SK-N-SH treated with all-trans-retinoic acid at 6 μM for 48 hours (cell line): ENCODE measurements at regions not wholly inside any gene's neighbourhood (a gene's known extent, or its start where the extent isn't known, plus 50 kb on each side); places are given as distances from the start of the nearest gene placed in this dataset.
"Not testable (repeated sequence)": the region's sequence is repeated elsewhere in the genome, so short reads cannot be mapped to it uniquely, and the experiment has no call there.

Source experiments
- ATAC-seq: fragments of 200-7000 bp; cut with Tn5 transposase; 3 replicates; pipeline ENCODE4 v1.9.1; 2020; ENCODE audit warnings: mild to moderate bottlenecking, moderate library complexity
- ARNTL ChIP-seq: fragments of 450-650 bp; formaldehyde crosslinking; IDR thresholded peaks from 2 replicates; pipeline ENCODE4 v1.5.0; 2020; ENCODE audit warnings: low read depth, mild to moderate bottlenecking, moderate library complexity, borderline replicate concordance
- BACH2 ChIP-seq: fragments of 250-450 bp; sonication (Bioruptor Pico); IDR thresholded peaks from 2 replicates; pipeline ENCODE4 v1.9.0; 2021; ENCODE audit warnings: mild to moderate bottlenecking, borderline replicate concordance
- CSDC2 ChIP-seq: fragments of 250-450 bp; sonication (Bioruptor Pico); IDR thresholded peaks from 2 replicates; pipeline ENCODE4 v1.5.0; 2020; ENCODE audit warnings: mild to moderate bottlenecking, moderate library complexity
- ESRRG ChIP-seq: fragments of 250-450 bp; sonication (Bioruptor Pico); IDR thresholded peaks from 2 replicates; pipeline ENCODE4 v1.6.1; 2021; ENCODE audit warnings: mild to moderate bottlenecking
- GLIS3 ChIP-seq: fragments of 250-450 bp; sonication (Bioruptor Pico); IDR thresholded peaks from 2 replicates; pipeline ENCODE4 v1.5.0; 2020; ENCODE audit warnings: mild to moderate bottlenecking, moderate library complexity
- ISL1 ChIP-seq: fragments of 250-450 bp; sonication (Bioruptor Pico); IDR thresholded peaks from 2 replicates; pipeline ENCODE4 v2.1.2; 2022; ENCODE audit warnings: mild to moderate bottlenecking, moderate library complexity
- OSR1 ChIP-seq: fragments of 250-450 bp; sonication (Bioruptor Pico); IDR thresholded peaks from 2 replicates; pipeline ENCODE4 v1.8.0; 2022; ENCODE audit warnings: moderate library complexity, mild to moderate bottlenecking, inconsistent platforms
- PPARA ChIP-seq: fragments of 250-450 bp; sonication (Bioruptor Pico); IDR thresholded peaks from 2 replicates; pipeline ENCODE4 v1.5.0; 2020; ENCODE audit warnings: mild to moderate bottlenecking, borderline replicate concordance
- RARB ChIP-seq: fragments of 250-450 bp; sonication (Bioruptor Pico); IDR thresholded peaks from 2 replicates; pipeline ENCODE4 v1.8.0; 2021; ENCODE audit warnings: mild to moderate bottlenecking, moderate library complexity
- SNAI2 ChIP-seq: fragments of 250-450 bp; sonication (Bioruptor Pico); IDR thresholded peaks from 2 replicates; pipeline ENCODE4 v1.5.0; 2020; ENCODE audit warnings: mild to moderate bottlenecking, moderate library complexity
- TCF4 ChIP-seq: fragments of 250-450 bp; sonication (Bioruptor Pico); IDR thresholded peaks from 2 replicates; pipeline ENCODE4 v1.8.0; 2021; ENCODE audit warnings: mild to moderate bottlenecking, moderate library complexity, borderline replicate concordance
- TOX ChIP-seq: fragments of 250-450 bp; sonication (Bioruptor Pico); IDR thresholded peaks from 2 replicates; pipeline ENCODE4 v1.8.0; 2021; ENCODE audit warnings: mild to moderate bottlenecking, moderate library complexity, borderline replicate concordance
- ZC3H10 ChIP-seq: fragments of 250-450 bp; sonication (Bioruptor Pico); IDR thresholded peaks from 2 replicates; pipeline ENCODE4 v1.5.1; 2021; ENCODE audit warnings: mild to moderate bottlenecking, moderate library complexity
- ZFP3 ChIP-seq: fragments of 250-450 bp; sonication (Bioruptor Pico); IDR thresholded peaks from 2 replicates; pipeline ENCODE4 v1.5.0; 2020; ENCODE audit warnings: mild to moderate bottlenecking, moderate library complexity
- ZFP30 ChIP-seq: fragments of 450-650 bp; formaldehyde crosslinking; IDR thresholded peaks from 2 replicates; pipeline ENCODE4 v1.5.0; 2022; ENCODE audit warnings: mild to moderate bottlenecking, moderate library complexity
- ZNF565 ChIP-seq: fragments of 450-650 bp; formaldehyde crosslinking; conservative IDR thresholded peaks from 2 replicates; pipeline ENCODE4 v1.5.0; 2020; ENCODE audit warnings: low read depth, mild to moderate bottlenecking, moderate library complexity
- ZNF70 ChIP-seq: fragments of 450-650 bp; formaldehyde crosslinking; IDR thresholded peaks from 2 replicates; pipeline ENCODE4 v1.5.0; 2020; ENCODE audit warnings: mild to moderate bottlenecking, moderate library complexity
- ZNF8 ChIP-seq: fragments of 450-650 bp; formaldehyde crosslinking; IDR thresholded peaks from 2 replicates; pipeline ENCODE4 v1.5.0; 2020; ENCODE audit warnings: mild to moderate bottlenecking, moderate library complexity
- TF ChIP-seq, protein P1 (sequence below): fragments of 250-450 bp; sonication (Bioruptor Pico); IDR thresholded peaks from 2 replicates; pipeline ENCODE4 v1.5.1; 2020; ENCODE audit warnings: low read depth, mild to moderate bottlenecking, moderate library complexity
- TF ChIP-seq, protein P2 (sequence below): fragments of 250-450 bp; sonication (Bioruptor Pico); IDR thresholded peaks from 2 replicates; pipeline ENCODE4 v1.8.0; 2020; ENCODE audit warnings: mild to moderate bottlenecking, moderate library complexity, borderline replicate concordance
- TF ChIP-seq, protein P3 (sequence below): fragments of 250-450 bp; sonication (Bioruptor Pico); IDR thresholded peaks from 2 replicates; pipeline ENCODE4 v1.5.0; 2020; ENCODE audit warnings: mild to moderate bottlenecking, moderate library complexity

DNA sequence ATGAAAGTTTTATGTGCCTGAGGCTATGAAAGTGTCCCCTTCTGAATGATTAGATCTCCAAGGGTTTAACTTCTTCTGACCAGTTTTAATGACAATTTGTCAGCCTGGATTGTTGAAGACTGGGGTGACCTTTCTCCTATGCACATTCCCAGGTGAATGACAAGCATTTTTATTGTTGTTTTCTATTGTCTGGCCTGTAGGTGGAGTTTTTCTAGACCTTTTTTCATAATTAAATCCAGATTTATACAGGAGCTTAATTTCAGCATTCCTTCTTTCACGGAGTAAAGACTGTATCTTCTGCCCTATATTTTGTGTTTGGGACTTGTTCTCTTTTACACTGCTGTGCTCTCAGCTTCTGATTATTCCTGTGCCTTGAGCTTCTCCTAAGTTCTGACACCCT lies 125.0 kb upstream of the FAR2 start:
- TF ChIP-seq GLIS3 = no peak
- no peak for TF ChIP-seq RARB (CRISPR knock-in tag)
- TF ChIP-seq OSR1 (CRISPR knock-in tag) = no peak
- TF ChIP-seq TCF4 (CRISPR knock-in tag) = peak; percentile 65
- TF ChIP-seq ISL1 = no peak
- no peak for TF ChIP-seq CSDC2
- TF ChIP-seq ESRRG (CRISPR knock-in tag) = no peak
- peak; percentile 45 for ATAC-seq

DNA sequence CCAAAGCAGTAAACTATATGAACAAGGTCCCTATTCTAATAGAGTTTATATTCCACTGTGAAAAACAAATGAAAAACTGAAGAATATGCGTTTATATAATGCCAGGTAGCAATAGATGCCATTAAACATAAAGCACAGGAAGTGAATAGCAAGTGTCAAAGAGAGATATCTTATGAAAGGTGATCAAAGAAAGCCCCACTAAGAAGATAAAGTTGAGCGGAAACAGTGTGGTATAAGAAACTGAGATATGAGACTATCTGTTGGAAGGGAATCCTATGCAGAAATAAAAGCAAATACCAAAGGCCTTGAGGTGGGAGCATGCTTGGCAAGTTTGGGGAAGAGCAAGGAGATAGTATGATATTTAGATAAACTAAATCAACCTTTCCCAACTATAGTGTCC lies 123.1 kb upstream of the FAR2 start:
- no peak for ATAC-seq
- TF ChIP-seq ZFP30 (CRISPR knock-in tag) (0 out of 2 replicates have a peak, but pooled peaks have one; percentile 30), ZFP3 (CRISPR knock-in tag) (no peak)

DNA sequence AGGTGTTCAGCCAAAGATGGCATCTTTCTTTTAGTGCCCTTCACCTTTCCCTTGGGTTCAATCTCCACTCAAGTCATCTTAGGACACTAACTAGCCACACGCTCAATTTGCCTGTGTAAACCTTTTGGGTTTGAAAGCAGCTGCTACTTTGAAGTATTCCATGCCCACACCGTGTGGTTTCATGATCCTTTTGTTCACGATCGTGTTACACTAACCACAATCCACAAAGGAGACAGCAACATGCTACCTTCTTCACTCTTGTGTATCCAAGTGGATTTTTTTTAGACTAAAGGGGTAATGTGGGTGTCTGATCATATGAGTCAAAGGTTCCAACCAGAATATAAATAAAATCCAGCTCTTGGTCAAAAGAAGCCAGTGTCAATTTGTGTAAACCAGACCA lies 122.7 kb upstream of the FAR2 start:
- ATAC-seq = no peak
- no peak for TF ChIP-seq SNAI2 (CRISPR knock-in tag)

DNA sequence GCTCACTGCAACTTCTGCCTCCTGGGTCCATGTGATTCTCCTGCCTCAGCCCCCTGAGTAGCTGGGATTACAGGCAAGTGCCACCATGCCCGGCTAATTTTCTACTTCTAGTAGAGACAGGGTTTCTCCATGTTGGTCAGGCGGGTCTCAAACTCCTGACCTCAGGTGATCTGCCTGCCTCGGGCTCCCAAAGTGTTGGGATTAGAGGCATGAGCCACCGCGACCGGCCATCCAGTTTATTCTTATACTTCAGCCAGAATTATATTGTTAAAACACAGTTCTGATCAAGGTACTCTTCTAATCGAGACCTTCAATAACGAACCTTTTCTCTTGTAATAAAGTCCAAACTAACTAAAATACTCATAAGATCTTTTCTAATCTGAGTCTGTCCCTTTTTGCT lies 119.6 kb upstream of the FAR2 start:
- not testable (repeated sequence) for ATAC-seq

DNA sequence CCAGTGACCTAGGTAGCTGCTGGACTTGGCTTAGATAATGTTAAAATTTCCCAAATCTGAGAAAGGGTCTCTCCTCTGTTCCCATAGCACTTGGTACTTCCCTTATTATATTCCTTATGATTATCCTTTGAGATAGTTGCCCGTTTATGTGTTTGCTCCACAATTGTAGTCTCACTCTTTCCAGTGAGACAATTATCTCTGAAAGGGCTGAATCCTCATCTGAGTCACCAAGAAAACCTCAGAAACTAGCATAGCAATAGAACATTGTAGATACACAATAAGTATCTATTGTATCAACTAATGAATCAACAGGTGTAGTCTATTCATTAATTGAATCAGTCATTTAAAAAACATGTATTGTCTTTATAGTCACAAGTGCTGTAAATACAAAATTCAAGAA lies 119.1 kb upstream of the FAR2 start:
- no peak for ATAC-seq
- TF ChIP-seq RARB (CRISPR knock-in tag) (no peak), OSR1 (CRISPR knock-in tag) (no peak), ZC3H10 (no peak), PPARA (CRISPR knock-in tag) (no peak)

DNA sequence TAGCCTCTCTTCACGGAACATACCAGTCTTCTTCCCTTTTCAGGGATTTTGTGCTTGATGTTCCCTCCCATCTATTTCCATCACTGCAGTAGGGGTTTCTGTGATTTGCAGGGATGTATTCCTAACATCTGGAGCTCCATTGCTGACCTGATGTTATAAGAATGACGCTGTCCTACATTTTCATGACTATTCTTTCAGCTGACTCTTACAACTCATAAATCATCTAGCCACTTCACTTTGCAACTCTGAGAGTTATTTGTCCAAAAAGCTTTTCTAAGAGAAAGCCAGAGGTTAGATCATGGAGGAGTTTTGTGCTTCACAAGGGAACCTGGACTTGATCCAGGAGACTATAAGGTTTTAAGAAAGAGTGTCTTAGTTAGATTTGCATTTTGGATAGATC lies 116.6 kb upstream of the FAR2 start:
- ATAC-seq = no peak
- TF ChIP-seq, protein P1, sequence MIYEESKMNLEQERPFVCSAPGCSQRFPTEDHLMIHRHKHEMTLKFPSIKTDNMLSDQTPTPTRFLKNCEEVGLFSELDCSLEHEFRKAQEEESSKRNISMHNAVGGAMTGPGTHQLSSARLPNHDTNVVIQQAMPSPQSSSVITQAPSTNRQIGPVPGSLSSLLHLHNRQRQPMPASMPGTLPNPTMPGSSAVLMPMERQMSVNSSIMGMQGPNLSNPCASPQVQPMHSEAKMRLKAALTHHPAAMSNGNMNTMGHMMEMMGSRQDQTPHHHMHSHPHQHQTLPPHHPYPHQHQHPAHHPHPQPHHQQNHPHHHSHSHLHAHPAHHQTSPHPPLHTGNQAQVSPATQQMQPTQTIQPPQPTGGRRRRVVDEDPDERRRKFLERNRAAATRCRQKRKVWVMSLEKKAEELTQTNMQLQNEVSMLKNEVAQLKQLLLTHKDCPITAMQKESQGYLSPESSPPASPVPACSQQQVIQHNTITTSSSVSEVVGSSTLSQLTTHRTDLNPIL (CRISPR knock-in tag) = no peak
- TF ChIP-seq BACH2 (CRISPR knock-in tag) (no peak), ARNTL (CRISPR knock-in tag) (no peak), ZNF70 (CRISPR knock-in tag) (no peak), ZNF8 (CRISPR knock-in tag) (no peak), TOX (CRISPR knock-in tag) (no peak), TCF4 (CRISPR knock-in tag) (no peak), OSR1 (CRISPR knock-in tag) (no peak), ZNF565 (CRISPR knock-in tag) (no peak), RARB (CRISPR knock-in tag) (no peak), GLIS3 (no peak), CSDC2 (no peak)
- TF ChIP-seq, protein P2, sequence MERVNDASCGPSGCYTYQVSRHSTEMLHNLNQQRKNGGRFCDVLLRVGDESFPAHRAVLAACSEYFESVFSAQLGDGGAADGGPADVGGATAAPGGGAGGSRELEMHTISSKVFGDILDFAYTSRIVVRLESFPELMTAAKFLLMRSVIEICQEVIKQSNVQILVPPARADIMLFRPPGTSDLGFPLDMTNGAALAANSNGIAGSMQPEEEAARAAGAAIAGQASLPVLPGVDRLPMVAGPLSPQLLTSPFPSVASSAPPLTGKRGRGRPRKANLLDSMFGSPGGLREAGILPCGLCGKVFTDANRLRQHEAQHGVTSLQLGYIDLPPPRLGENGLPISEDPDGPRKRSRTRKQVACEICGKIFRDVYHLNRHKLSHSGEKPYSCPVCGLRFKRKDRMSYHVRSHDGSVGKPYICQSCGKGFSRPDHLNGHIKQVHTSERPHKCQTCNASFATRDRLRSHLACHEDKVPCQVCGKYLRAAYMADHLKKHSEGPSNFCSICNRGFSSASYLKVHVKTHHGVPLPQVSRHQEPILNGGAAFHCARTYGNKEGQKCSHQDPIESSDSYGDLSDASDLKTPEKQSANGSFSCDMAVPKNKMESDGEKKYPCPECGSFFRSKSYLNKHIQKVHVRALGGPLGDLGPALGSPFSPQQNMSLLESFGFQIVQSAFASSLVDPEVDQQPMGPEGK (CRISPR knock-in tag) = no peak
- TF ChIP-seq, protein P3, sequence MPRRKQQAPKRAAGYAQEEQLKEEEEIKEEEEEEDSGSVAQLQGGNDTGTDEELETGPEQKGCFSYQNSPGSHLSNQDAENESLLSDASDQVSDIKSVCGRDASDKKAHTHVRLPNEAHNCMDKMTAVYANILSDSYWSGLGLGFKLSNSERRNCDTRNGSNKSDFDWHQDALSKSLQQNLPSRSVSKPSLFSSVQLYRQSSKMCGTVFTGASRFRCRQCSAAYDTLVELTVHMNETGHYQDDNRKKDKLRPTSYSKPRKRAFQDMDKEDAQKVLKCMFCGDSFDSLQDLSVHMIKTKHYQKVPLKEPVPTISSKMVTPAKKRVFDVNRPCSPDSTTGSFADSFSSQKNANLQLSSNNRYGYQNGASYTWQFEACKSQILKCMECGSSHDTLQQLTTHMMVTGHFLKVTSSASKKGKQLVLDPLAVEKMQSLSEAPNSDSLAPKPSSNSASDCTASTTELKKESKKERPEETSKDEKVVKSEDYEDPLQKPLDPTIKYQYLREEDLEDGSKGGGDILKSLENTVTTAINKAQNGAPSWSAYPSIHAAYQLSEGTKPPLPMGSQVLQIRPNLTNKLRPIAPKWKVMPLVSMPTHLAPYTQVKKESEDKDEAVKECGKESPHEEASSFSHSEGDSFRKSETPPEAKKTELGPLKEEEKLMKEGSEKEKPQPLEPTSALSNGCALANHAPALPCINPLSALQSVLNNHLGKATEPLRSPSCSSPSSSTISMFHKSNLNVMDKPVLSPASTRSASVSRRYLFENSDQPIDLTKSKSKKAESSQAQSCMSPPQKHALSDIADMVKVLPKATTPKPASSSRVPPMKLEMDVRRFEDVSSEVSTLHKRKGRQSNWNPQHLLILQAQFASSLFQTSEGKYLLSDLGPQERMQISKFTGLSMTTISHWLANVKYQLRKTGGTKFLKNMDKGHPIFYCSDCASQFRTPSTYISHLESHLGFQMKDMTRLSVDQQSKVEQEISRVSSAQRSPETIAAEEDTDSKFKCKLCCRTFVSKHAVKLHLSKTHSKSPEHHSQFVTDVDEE (CRISPR knock-in tag) = no peak
